Progenitor cell of endocrine pancreas (in vitro differentiated cells): ENCODE measurements at regions not wholly inside any gene's neighbourhood (a gene's known extent, or its start where the extent isn't known, plus 50 kb on each side); places are given as distances from the start of the nearest gene placed in this dataset.
"Not testable (repeated sequence)": the region's sequence is repeated elsewhere in the genome, so short reads cannot be mapped to it uniquely, and the experiment has no call there.

Experiments used
- DNase-seq: peaks from one replicate; pipeline ENCODE4 v3.0.0; 2021; ENCODE audit warnings: low spot score; ENCODE audit not compliant: unreplicated experiment
- H3K27ac Mint-ChIP-seq: 2 replicates; pipeline ENCODE4 v1.8.0; 2021; ENCODE audit warnings: mild to moderate bottlenecking, moderate library complexity, mixed read lengths
- H3K27me3 Mint-ChIP-seq: 2 replicates; pipeline ENCODE4 v1.8.0; 2021; ENCODE audit warnings: mixed read lengths
- H3K36me3 Mint-ChIP-seq: 2 replicates; pipeline ENCODE4 v1.8.0; 2022; ENCODE audit warnings: mixed read lengths; ENCODE audit not compliant: insufficient read depth
- H3K4me1 Mint-ChIP-seq: 2 replicates; pipeline ENCODE4 v1.8.0; 2021; ENCODE audit warnings: low read depth, mixed read lengths
- H3K4me3 Mint-ChIP-seq: 2 replicates; pipeline ENCODE4 v1.8.0; 2021; ENCODE audit warnings: low read depth, mild to moderate bottlenecking, moderate library complexity, mixed read lengths
- H3K9me3 Mint-ChIP-seq: 2 replicates; pipeline ENCODE4 v1.8.0; 2021; ENCODE audit warnings: low read depth, mixed read lengths
- TF ChIP-seq, protein P1 (sequence below): fragments of 200-600 bp; sonication (generic); IDR thresholded peaks from one replicate; pipeline ENCODE4 v1.5.0; 2021; ENCODE audit warnings: antibody characterized with exemption, mild to moderate bottlenecking; ENCODE audit not compliant: unreplicated experiment

DNA sequence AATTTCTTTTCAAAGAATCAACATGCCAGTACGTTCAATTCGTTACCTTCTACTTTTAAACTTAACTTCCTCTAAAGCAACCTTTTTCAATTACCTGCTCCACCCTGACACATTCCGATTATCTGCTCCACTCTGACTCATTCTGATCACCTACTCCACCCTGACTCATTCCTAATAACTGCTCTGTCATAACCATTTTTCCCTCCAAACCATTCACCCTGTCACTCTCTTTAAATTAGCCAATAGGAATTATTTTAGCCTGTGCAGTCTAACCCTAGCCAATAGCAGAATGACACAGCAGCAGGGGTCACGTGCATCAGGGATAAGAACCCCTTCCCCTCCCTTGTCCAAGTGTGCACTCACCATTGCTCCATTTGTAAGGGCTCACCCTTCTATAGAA, 557.4 kb upstream of the EYS start:
- DNase-seq, result no peak
- H3K9me3 Mint-ChIP-seq, result peaks cover 17% of the 10 kb centered on the region
- no peaks in the 10 kb centered on the region for H3K4me1 Mint-ChIP-seq
- no peaks in the 10 kb centered on the region for H3K27me3 Mint-ChIP-seq
- no peaks in the 10 kb centered on the region for H3K36me3 Mint-ChIP-seq
- TF ChIP-seq, protein P1, sequence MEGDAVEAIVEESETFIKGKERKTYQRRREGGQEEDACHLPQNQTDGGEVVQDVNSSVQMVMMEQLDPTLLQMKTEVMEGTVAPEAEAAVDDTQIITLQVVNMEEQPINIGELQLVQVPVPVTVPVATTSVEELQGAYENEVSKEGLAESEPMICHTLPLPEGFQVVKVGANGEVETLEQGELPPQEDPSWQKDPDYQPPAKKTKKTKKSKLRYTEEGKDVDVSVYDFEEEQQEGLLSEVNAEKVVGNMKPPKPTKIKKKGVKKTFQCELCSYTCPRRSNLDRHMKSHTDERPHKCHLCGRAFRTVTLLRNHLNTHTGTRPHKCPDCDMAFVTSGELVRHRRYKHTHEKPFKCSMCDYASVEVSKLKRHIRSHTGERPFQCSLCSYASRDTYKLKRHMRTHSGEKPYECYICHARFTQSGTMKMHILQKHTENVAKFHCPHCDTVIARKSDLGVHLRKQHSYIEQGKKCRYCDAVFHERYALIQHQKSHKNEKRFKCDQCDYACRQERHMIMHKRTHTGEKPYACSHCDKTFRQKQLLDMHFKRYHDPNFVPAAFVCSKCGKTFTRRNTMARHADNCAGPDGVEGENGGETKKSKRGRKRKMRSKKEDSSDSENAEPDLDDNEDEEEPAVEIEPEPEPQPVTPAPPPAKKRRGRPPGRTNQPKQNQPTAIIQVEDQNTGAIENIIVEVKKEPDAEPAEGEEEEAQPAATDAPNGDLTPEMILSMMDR, result no peak
- no peak overlapping the region for H3K4me3 Mint-ChIP-seq
- no peak overlapping the region for H3K27ac Mint-ChIP-seq

DNA sequence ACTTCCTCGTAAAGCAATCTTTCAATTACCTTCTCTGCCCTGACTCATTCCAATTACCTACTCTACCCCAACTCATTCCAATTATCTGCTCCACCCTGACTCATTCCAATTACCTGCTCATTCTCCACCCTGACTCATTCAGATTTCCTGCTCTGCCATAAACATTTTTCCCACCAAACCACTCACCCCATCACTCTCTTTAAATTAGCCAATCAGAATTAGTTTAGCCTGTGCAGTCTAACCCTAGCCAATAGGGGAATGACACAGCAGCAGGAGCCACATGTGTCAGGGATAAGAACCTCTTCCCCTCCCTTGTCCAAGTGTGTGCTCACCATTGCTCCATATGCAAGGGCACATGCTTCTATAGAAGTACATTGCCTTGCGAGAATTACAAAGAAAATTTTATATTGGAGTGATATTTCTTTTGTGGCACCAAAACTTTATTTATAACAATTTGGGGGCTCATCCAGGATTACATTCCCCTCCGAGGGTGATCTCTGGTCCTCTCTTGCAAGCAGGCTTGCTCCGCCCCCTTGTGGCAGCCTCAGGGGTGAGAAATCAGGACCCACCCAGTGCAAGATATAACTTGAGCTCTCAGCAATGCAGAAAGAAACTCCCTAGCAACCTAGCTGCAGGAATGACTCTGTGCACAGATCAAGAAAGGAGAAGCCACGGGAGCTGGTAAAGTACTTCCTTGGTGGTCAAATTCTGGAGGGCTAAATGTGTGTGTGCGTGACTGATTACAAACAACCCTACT, 551.9 kb upstream of the EYS start:
- H3K27ac Mint-ChIP-seq, H3K4me3 Mint-ChIP-seq, H3K27me3 Mint-ChIP-seq, H3K4me1 Mint-ChIP-seq, H3K36me3 Mint-ChIP-seq, DNase-seq: not testable (repeated sequence)
- H3K9me3 Mint-ChIP-seq, result peaks cover 38% of the 10 kb centered on the region

DNA sequence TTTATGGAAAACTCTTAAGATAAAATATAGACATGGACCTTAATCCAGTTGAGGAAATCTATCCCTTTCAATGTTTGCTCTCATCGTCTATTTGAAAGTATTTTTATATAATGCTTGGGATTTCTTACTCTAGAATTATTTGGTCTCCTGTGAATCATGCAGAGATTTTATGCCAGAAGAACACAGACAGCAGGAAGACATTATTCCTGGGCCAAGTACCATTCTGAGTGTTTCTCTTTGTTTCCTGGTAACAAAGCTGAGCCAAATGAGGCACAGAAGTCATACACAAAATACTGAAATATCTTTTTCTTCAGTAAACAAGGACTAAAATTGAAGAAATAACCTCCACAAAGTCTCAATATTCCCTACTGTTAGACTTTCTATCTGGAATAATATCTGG, 538.2 kb upstream of the EYS start:
- TF ChIP-seq, protein P1, result no peak
- Mint-ChIP-seq H3K4me3 (no peak overlapping the region), H3K27ac (no peak overlapping the region), H3K4me1 (no peaks in the 10 kb centered on the region), H3K27me3 (no peaks in the 10 kb centered on the region), H3K36me3 (no peaks in the 10 kb centered on the region), H3K9me3 (peaks cover 17% of the 10 kb centered on the region)
- no peak for DNase-seq

DNA sequence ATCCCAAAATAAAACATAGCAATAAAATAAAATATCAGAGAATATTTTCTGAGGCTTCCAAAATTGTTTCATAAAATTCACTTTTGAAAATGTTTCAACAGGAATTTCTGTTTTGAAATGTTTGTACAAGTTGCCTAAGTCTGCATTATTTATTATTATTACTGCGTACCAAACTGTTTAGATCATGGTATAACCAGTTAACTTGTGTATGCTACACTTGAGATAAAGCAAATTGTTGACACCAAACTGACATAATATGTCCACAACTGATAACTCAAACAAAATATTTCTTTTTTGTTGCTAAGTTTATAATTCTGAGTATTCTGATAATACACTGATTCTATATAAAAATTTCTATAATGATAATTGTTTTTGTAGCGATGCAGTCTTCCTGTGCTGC, 531.8 kb upstream of the EYS start:
- Mint-ChIP-seq H3K9me3 (no peaks in the 10 kb centered on the region), H3K36me3 (no peaks in the 10 kb centered on the region), H3K4me3 (no peak overlapping the region), H3K4me1 (no peaks in the 10 kb centered on the region), H3K27ac (no peak overlapping the region), H3K27me3 (no peaks in the 10 kb centered on the region)
- no peak for DNase-seq
- TF ChIP-seq, protein P1, result no peak

DNA sequence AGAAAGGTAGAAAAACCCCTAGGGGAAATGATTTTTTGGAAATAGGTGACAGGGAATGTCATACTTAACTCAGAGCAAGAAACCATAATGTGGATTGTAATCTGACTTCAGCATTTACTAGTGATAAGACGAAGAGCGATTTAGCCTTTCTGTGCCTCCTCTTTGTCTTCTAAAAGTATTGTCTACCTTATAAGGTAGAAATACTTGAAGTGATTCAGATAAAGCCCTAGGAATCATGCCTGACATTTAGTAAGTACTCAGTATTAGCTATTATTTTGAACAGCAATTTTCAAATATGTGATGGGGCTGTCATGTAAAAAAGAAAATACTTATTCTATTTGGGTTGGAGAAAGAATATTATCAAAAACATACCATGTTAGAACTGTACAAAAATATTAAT, 525.9 kb upstream of the EYS start:
- H3K4me3 Mint-ChIP-seq, result no peak overlapping the region
- DNase-seq, result no peak
- H3K27me3 Mint-ChIP-seq, result no peaks in the 10 kb centered on the region
- H3K4me1 Mint-ChIP-seq, result no peaks in the 10 kb centered on the region
- TF ChIP-seq, protein P1, result no peak
- H3K36me3 Mint-ChIP-seq, result no peaks in the 10 kb centered on the region
- no peaks in the 10 kb centered on the region for H3K9me3 Mint-ChIP-seq
- H3K27ac Mint-ChIP-seq, result no peak overlapping the region

DNA sequence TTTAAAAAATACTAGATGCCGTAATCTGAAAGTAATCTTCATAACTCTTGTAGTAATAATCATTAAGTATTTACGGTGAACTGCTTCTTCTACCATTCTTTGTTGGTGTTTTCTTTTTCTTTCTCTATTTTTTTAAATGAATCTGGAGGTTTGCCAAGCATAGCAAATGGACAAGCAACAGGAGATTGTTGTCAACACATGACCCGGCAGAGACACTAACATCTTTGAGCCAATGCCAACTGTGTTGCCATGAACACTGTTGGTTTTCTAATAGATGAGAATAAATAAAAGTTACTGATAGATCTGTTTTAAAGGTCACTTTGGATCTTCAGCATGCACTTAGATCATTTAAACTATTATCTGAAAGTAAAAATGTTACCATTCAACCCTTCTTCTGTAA, 523.6 kb upstream of the EYS start:
- no peaks in the 10 kb centered on the region for H3K27me3 Mint-ChIP-seq

More for the DNA sequence above, 523.6 kb upstream of the EYS start:
- H3K4me3 Mint-ChIP-seq, result no peak overlapping the region
- no peaks in the 10 kb centered on the region for H3K4me1 Mint-ChIP-seq
- no peak overlapping the region for H3K27ac Mint-ChIP-seq
- TF ChIP-seq, protein P1, result no peak
- no peaks in the 10 kb centered on the region for H3K36me3 Mint-ChIP-seq
- H3K9me3 Mint-ChIP-seq, result no peaks in the 10 kb centered on the region
- no peak for DNase-seq
